Smooth muscle cell (in vitro differentiated cells): ENCODE measurements at regions not wholly inside any gene's neighbourhood (a gene's known extent, or its start where the extent isn't known, plus 50 kb on each side); places are given as distances from the start of the nearest gene placed in this dataset.

ENCODE experiments used
- DNase-seq: peaks from one replicate; lab custom pipeline; 2025; ENCODE audit not compliant: unreplicated experiment; lab: John Stamatoyannopoulos, UW
- H2AFZ ChIP-seq: fragments of 200-600 bp; sonication (generic); 2 replicates; pipeline ENCODE4 v1.6.0; 2016; ENCODE audit warnings: antibody characterized with exemption, low read depth, mild to moderate bottlenecking
- H3F3A ChIP-seq: fragments of 200-600 bp; sonication (generic); 2 replicates; pipeline ENCODE4 v1.6.0; 2017; ENCODE audit warnings: antibody characterized with exemption, low read depth
- H3K27ac ChIP-seq: fragments of 200-600 bp; sonication (generic); 2 replicates; pipeline ENCODE4 v1.5.1; 2016; ENCODE audit warnings: low read depth, mild to moderate bottlenecking
- H3K27me3 ChIP-seq: fragments of 200-600 bp; sonication (generic); 2 replicates; pipeline ENCODE4 v1.6.1; 2016; ENCODE audit warnings: low read depth, mild to moderate bottlenecking
- H3K36me3 ChIP-seq: fragments of 200-600 bp; sonication (generic); 2 replicates; pipeline ENCODE4 v1.5.1; 2016; ENCODE audit warnings: low read depth
- H3K4me1 ChIP-seq: fragments of 200-600 bp; sonication (generic); 2 replicates; pipeline ENCODE4 v1.5.1; 2016; ENCODE audit warnings: low read depth
- H3K4me2 ChIP-seq: fragments of 200-600 bp; sonication (generic); 2 replicates; pipeline ENCODE4 v1.6.0; 2016; ENCODE audit warnings: mild to moderate bottlenecking
- H3K4me3 ChIP-seq: fragments of 200-600 bp; sonication (generic); 2 replicates; pipeline ENCODE4 v1.5.1; 2016; ENCODE audit warnings: mild to moderate bottlenecking
- H3K79me2 ChIP-seq: fragments of 200-600 bp; sonication (generic); 2 replicates; pipeline ENCODE4 v1.6.0; 2016; ENCODE audit warnings: low read depth, mild to moderate bottlenecking
- H3K9ac ChIP-seq: fragments of 200-600 bp; sonication (generic); 2 replicates; pipeline ENCODE4 v1.6.0; 2016; ENCODE audit warnings: low read depth
- H3K9me3 ChIP-seq: fragments of 200-600 bp; sonication (generic); replicated peaks from 2 replicates; pipeline ENCODE4 v1.5.1; 2016; ENCODE audit warnings: low read depth
- H4K20me1 ChIP-seq: fragments of 200-600 bp; sonication (generic); 2 replicates; pipeline ENCODE4 v1.6.0; 2016; ENCODE audit warnings: low read depth
- WGBS: methylation state at CpG from one replicate; pipeline ENCODE4 v1.1.7; 2016; ENCODE audit warnings: low lambda C conversion rate; 5-methylcytosine and 5-hydroxymethylcytosine counted together
- TF ChIP-seq, protein P1 (sequence below): fragments of 200-600 bp; sonication (generic); IDR thresholded peaks from 2 replicates; pipeline ENCODE4 v1.5.1; 2017; ENCODE audit warnings: borderline replicate concordance, mild to moderate bottlenecking, antibody characterized with exemption; ENCODE audit not compliant: insufficient read depth, poor library complexity, severe bottlenecking

- Histone ChIP-seq H3K4me2 (no peak overlapping the region), H3K36me3 (no peaks in the 10 kb centered on the region), H3K27me3 (no peaks in the 10 kb centered on the region), H3K79me2 (no peaks in the 10 kb centered on the region), H3K4me3 (no peak overlapping the region), H4K20me1 (no peaks in the 10 kb centered on the region), H3K27ac (no peak overlapping the region), H2AFZ (no peak overlapping the region), H3K9me3 (no peaks in the 10 kb centered on the region), H3F3A (peaks cover 14% of the 10 kb centered on the region), H3K4me1 (no peaks in the 10 kb centered on the region), H3K9ac (no peak overlapping the region)
- WGBS: 38% methylated on average over 4 of the region's 4 CpGs
- no peak for DNase-seq
- TF ChIP-seq, protein P1, sequence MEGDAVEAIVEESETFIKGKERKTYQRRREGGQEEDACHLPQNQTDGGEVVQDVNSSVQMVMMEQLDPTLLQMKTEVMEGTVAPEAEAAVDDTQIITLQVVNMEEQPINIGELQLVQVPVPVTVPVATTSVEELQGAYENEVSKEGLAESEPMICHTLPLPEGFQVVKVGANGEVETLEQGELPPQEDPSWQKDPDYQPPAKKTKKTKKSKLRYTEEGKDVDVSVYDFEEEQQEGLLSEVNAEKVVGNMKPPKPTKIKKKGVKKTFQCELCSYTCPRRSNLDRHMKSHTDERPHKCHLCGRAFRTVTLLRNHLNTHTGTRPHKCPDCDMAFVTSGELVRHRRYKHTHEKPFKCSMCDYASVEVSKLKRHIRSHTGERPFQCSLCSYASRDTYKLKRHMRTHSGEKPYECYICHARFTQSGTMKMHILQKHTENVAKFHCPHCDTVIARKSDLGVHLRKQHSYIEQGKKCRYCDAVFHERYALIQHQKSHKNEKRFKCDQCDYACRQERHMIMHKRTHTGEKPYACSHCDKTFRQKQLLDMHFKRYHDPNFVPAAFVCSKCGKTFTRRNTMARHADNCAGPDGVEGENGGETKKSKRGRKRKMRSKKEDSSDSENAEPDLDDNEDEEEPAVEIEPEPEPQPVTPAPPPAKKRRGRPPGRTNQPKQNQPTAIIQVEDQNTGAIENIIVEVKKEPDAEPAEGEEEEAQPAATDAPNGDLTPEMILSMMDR: no peak
Measured at GRCh38 chr16:86911437-86911958, 333.1 kb downstream of the FOXL1 start.

- peaks cover 11% of the 10 kb centered on the region for H3F3A ChIP-seq
- H3K4me1 ChIP-seq: no peaks in the 10 kb centered on the region
- no peaks in the 10 kb centered on the region for H3K9me3 ChIP-seq
- H3K9ac ChIP-seq: no peak overlapping the region
- 94% methylated on average over 7 of the region's 7 CpGs for WGBS
- H3K36me3 ChIP-seq: no peaks in the 10 kb centered on the region
- no peaks in the 10 kb centered on the region for H3K27me3 ChIP-seq
- H3K4me3 ChIP-seq: no peak overlapping the region
- H3K79me2 ChIP-seq: no peaks in the 10 kb centered on the region
- no peak overlapping the region for H3K27ac ChIP-seq
- no peaks in the 10 kb centered on the region for H4K20me1 ChIP-seq
- H3K4me2 ChIP-seq: no peak overlapping the region
- TF ChIP-seq, protein P1: no peak
- no peak for DNase-seq
- no peak overlapping the region for H2AFZ ChIP-seq
Measured at GRCh38 chr16:86913886-86914285, 335.5 kb downstream of the FOXL1 start.

GRCh38 chr16:86914876-86915717, 336.7 kb downstream of the FOXL1 start:
- no peaks in the 10 kb centered on the region for H3K79me2 ChIP-seq
- H3K36me3 ChIP-seq: no peaks in the 10 kb centered on the region
- H3K4me2 ChIP-seq: no peak overlapping the region
- no peak overlapping the region for H3K9ac ChIP-seq
- WGBS: 86% methylated on average over 18 of the region's 18 CpGs
- no peaks in the 10 kb centered on the region for H3K9me3 ChIP-seq
- H3K4me1 ChIP-seq: no peaks in the 10 kb centered on the region
- TF ChIP-seq, protein P1: no peak
- no peaks in the 10 kb centered on the region for H3K27me3 ChIP-seq
- no peaks in the 10 kb centered on the region for H4K20me1 ChIP-seq
- no peak overlapping the region for H3K27ac ChIP-seq
- H3K4me3 ChIP-seq: no peak overlapping the region
- H3F3A ChIP-seq: peaks cover 8% of the 10 kb centered on the region
- no peak overlapping the region for H2AFZ ChIP-seq
- DNase-seq: no peak
